EL (cell line): ENCODE measurements at regions not wholly inside any gene's neighbourhood (a gene's known extent, or its start where the extent isn't known, plus 50 kb on each side); places are given as distances from the start of the nearest gene placed in this dataset.
"Not testable (repeated sequence)": the region's sequence is repeated elsewhere in the genome, so short reads cannot be mapped to it uniquely, and the experiment has no call there.

Experiments used
- DNase-seq: peaks from one replicate; pipeline ENCODE4 v3.0.0-alpha.2; 2016

GRCh38 chr9:90514877-90515276 lies 127.7 kb downstream of the DIRAS2 start:
- DNase-seq: no peak

DNA sequence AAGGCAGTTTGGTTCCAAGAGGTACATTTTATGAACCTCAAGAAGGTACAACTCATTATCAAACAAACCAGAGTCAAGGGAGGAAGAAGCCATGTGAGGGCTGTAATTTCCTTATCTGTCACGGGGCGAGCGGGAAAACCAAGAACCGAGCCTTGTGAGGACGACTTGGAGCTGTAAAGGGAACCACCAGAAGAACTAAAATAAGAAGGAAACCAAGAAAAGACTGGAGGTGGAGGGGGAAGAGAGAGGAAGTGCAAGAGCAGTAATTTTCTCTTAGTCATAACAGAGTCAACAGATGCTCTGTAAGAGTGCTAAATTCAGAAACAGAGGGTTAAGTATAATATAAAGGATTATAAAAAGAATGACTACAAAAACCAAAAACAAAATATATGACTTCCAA lies 127.1 kb downstream of the DIRAS2 start:
- DNase-seq: no peak

DNA sequence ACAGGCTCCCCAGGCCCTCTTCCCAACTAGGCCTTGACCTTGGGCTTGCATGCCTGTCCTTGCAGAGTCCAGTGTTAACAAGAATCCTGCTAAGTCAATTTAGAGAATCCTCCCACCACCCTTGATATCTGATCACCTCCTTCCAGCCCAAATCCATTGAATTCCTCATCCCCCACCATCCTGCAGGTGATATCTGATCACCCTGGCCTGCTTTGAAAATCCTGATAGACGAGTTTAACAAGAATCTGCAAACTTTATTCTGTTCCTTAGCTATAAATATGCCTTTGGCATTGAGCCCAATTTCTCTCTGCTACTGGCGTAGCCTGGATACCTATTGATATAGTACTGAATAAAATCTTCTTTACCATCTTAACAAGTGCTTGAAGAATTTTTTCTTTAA lies 125.5 kb downstream of the DIRAS2 start:
- DNase-seq: no peak

DNA sequence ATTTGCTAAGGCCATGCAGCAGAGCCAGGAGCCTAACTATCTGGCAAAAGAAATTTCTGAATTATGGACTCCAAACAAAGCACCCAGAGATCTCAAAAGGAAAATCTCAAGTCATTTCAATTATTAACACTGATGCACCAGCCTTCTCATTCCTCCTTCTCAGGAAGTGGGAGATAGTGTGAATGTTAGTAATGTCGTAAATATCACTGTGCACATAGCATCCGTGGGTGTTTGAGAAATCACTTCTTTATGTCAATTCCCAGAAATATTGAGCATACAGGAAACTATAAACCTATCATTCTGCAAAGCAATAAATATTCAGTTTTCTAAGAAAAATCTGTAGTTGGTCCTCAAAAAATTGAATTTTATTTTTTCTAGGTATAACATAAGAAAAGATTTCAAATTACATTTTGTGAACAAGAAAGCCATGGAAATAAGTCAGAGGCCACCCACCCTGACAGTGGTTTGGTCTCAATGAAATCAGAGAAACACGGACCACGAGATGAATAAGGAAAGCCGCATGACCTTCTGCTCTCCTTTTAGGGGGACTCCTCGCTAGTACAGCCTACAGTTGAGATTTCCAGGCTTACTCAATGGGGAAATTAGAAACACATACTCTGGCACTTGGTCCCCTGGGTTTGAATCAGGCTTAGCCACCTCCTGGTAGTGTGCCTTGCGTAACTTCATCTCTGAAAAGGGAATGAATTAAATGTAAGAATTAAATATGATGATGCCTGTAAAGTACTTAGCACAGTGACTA lies 120.6 kb downstream of the DIRAS2 start:
- DNase-seq: no peak

GRCh38 chr9:90523958-90524357 lies 118.7 kb downstream of the DIRAS2 start:
- DNase-seq: no peak

- DNase-seq: no peak
Measured at GRCh38 chr9:90526386-90526785, 116.2 kb downstream of the DIRAS2 start.

DNA sequence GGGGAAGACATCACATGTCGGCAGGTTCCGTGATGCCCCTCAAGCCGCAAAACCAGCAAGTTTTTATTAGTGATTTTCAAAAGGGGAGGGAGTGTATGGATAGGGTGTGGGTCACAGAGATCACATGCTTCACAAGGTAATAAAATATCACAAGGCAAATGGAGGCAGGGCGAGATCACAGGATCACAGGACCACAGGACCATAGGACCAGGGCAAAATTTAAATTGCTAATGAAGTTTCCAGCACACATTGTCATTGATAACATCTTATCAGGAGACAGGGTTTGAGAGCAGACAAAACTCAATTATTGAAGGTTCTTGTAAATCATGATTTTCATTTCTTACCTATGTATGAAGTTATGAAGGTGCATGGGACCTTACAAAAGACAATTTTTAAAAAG lies 106.5 kb downstream of the DIRAS2 start:
- DNase-seq: not testable (repeated sequence)

DNA sequence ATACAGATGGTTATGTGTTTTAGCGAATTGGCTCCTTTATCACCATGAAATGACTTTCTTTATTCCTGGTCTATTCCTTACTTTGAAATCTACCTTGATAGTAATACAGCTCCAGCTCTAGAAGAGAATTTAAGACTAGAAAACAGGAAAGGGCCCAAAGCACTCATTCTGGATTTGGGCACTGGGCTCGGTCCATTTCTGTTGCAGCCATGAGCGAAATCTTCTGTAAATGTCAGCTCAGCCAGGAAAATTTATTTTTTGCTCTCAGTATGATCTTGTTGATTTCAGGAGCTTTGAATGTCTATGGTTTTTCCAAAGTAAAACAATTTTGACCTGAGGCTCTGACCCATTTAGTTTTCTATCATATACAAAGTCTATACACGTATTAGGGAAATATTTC lies 104.1 kb downstream of the DIRAS2 start:
- no peak for DNase-seq

- no peak for DNase-seq
Measured at GRCh38 chr9:90539286-90539685, 103.3 kb downstream of the DIRAS2 start.

- DNase-seq: no peak
Measured at GRCh38 chr9:90540734-90541133, 101.9 kb downstream of the DIRAS2 start.

DNA sequence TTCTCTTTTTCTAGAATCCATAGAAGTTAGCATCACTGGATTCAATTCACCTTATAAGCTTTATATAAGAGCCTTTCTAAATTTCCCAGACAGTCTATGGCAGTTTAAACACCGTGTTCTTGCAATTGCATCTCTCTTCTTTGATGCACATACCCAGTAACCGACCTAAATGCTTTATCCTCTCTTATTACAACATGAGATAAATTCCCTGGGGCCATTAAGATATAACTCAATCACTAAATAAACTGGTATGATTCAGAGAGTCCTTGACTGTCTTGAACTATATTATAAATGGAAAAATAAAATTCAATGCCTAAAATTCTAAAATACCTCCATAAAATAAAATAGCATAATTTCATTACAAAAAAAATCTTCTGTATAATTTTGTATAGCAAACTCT lies 98.1 kb downstream of the DIRAS2 start:
- DNase-seq: no peak

GRCh38 chr9:90546200-90546599 lies 96.4 kb downstream of the DIRAS2 start:
- DNase-seq: peak; percentile 77

DNA sequence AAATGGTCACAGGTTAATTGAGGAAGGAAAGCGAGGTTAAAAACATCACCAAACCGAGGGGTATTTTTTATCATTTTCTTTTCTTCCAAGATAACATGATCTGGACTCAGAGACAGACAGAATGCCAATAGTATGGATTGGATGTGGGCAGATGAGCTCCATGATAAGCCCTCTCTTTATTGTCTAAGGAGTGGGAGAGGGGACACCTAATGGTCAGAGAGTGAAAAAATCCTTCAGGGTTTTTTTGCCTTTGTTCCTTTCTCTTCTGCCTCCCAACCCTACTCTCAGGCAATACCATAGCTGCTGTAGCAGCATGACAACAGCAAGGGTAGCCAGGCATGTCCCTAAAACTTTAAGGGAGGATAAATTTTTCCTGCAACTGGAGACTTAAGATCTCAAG lies 94.7 kb downstream of the DIRAS2 start:
- DNase-seq: peak; percentile 1

DNA sequence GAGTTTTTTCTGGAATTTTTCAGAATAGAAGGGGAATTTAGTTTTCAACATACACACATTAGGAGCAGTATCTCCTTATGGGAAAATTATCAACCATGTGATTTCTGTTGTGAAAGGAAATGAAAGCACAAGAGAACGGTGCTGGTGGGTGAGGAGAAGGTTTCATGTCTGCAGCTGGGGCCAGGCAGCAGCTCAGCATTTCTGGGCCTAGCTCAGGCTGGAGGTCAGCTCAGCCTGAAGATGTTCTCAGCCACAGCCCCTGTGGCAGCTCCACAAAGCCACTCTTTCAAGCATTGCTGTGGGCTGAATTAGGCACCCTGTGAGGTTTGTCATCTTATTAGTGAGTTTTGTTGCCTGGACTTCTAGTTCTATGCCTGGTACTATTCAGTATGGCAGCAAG lies 90.3 kb downstream of the DIRAS2 start:
- no peak for DNase-seq

DNA sequence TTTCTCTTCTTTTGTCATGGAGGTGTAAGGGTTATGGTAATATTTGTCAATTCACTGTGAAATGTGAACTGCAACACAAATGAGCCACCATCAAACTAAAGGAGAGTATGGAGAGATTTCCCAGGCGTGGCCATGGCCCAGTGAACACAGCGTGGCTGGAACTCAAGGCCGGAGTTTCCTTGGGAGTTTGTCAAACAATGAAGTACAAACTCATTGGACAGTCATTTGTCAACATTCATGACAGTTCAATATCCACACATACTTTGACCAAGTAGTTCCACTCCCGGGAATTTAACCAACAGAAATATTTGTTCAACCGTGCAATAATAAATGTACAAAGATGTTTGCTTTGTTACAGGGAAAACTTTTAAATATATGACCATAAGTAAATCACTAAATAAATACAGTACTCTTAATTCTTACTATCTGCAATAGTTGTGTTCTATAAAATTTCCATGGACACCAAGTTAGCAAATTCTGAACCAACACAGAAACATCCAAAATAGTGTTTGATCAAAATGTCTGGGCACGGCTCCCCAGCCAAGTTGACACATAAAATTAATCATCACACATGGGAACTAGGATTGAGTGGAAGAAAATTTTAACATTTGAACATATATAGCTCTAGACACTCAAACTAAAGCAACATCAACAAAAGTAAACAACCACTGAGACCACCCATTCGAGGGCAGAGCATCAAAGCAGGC lies 87.1 kb downstream of the DIRAS2 start:
- no peak for DNase-seq

- no peak for DNase-seq
Measured at GRCh38 chr9:90556897-90557675, 85.5 kb downstream of the DIRAS2 start.

DNA sequence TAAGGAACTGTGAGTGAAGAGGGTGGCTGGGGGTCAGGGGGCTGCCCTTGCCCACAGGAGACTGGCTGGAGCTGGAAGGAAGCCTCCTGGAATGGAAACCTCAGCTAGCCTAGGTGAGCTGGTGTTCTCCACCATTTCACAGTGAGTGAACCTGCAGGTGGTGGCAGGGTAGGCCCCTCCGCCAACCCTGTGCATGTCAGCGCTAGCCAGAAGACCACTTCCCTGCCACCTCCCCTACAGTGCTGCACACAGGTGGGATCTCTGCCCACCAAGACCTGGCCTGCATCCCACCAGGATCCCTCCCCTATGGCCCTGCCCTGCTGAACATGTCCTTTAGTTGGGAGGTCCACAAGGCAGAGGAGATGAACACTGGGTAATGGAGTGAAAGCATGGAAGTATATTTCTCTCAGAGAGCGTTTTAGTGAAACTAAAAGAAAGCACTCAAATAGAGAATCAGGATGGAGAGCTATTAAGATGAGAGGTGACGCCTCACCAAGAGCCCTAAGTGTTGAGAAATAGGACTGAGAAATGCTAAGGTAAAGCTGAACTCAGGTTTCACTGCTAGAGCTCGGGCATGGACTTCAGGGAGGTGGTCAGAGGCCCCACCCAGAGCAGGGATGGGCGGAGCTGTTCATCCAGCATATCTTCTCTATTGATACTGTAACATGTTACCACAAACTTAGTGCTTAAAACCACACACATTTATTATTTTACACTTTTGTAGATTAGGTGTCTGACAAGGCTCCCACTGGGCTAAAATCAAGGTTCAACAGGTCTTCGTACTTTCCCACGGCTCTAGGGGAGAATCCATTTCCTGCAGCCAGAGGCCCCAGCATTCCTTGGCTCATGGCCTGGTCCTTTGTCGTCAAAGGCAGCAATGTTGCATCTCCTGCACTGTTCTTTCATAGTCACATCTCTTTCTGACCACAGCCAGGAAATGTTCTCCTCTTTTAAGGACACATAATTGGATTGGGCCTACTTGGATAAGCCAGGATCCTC lies 83.2 kb downstream of the DIRAS2 start:
- no peak for DNase-seq
